ENCODE measurements at regions not wholly inside any gene's neighbourhood (a gene's known extent, or its start where the extent isn't known, plus 50 kb on each side); places are given as distances from the start of the nearest gene placed in this dataset.
"Not testable (repeated sequence)": the region's sequence is repeated elsewhere in the genome, so short reads cannot be mapped to it uniquely, and the experiment has no call there.

GRCh38 chr14:58954901-58955861 lies 233.3 kb upstream of the DAAM1 start:
- DNase-seq: no peak
- intact Hi-C loops (cut with DNase I): no loop called here
- ATAC-seq: peak; percentile 57 to 77

GRCh38 chr14:58961045-58961731 lies 227.3 kb upstream of the DAAM1 start:
- ATAC-seq (peak; percentile 31 to 71), DNase-seq (no peak)
- intact Hi-C loops (cut with DNase I): no loop called here

- intact Hi-C loops (cut with DNase I): no loop called here
- DNase-seq (no peak), ATAC-seq (no peak)
These were observed 224.4 kb upstream of the DAAM1 start for GRCh38 chr14:58963873-58964597.

GRCh38 chr14:58964598-58964928 lies 223.9 kb upstream of the DAAM1 start:
- ATAC-seq (no peak), DNase-seq (no peak)
- intact Hi-C loops (cut with DNase I): no loop called here

- ATAC-seq (no peak), DNase-seq (no peak)
- intact Hi-C loops (cut with DNase I): no loop called here
These were observed 222.9 kb upstream of the DAAM1 start for GRCh38 chr14:58965601-58966000.

- DNase-seq: no peak
- ATAC-seq: no peak
- intact Hi-C loops (cut with DNase I): no loop called here
These were observed 221.5 kb upstream of the DAAM1 start for GRCh38 chr14:58966997-58967396.

- DNase-seq: no peak
- intact Hi-C loops (cut with DNase I): no loop called here
- ATAC-seq: peak; percentile 49 to 55
These were observed 218.3 kb upstream of the DAAM1 start for GRCh38 chr14:58969951-58970751.

GRCh38 chr14:58972233-58973017 lies 216.0 kb upstream of the DAAM1 start:
- no peak for DNase-seq
- no peak for ATAC-seq
- intact Hi-C loops (cut with DNase I): no loop called here

GRCh38 chr14:58977366-58977765 lies 211.1 kb upstream of the DAAM1 start:
- peak in 1 of 2 donors; percentile 26 for ATAC-seq
- DNase-seq: no peak
- intact Hi-C loops (cut with DNase I): no loop called here

GRCh38 chr14:58978343-58978742 lies 210.1 kb upstream of the DAAM1 start:
- ATAC-seq (peak; percentile 91 to 95), DNase-seq (peak; percentile 52)
- intact Hi-C loops (cut with DNase I): no loop called here

- ATAC-seq: peak; percentile 43 to 51
- intact Hi-C loops (cut with DNase I): no loop called here
These were observed 209.1 kb upstream of the DAAM1 start for GRCh38 chr14:58979325-58979724.

GRCh38 chr14:58981840-58982239 lies 206.6 kb upstream of the DAAM1 start:
- intact Hi-C loops (cut with DNase I): no loop called here
- ATAC-seq (no peak), DNase-seq (no peak)

More at GRCh38 chr14:58979325-58979724, 209.1 kb upstream of the DAAM1 start:
- peak; percentile 23 for DNase-seq

GRCh38 chr14:58985786-58986185 lies 202.7 kb upstream of the DAAM1 start:
- intact Hi-C loops (cut with DNase I): no loop called here
- no peak for ATAC-seq

GRCh38 chr14:58987591-58987990 lies 200.9 kb upstream of the DAAM1 start:
- intact Hi-C loops (cut with DNase I): no loop called here
- DNase-seq (no peak), ATAC-seq (no peak)

More at GRCh38 chr14:58985786-58986185, 202.7 kb upstream of the DAAM1 start:
- DNase-seq: no peak

GRCh38 chr14:58992935-58993334 lies 195.5 kb upstream of the DAAM1 start:
- no peak for ATAC-seq
- intact Hi-C loops (cut with DNase I): no loop called here
- no peak for DNase-seq

- intact Hi-C loops (cut with DNase I): no loop called here
- ATAC-seq (no peak), DNase-seq (no peak)
These were observed 194.3 kb upstream of the DAAM1 start for GRCh38 chr14:58994130-58994529.

GRCh38 chr14:59004012-59004411 lies 184.5 kb upstream of the DAAM1 start:
- intact Hi-C loops (cut with DNase I): no loop called here
- ATAC-seq (no peak), DNase-seq (no peak)

- intact Hi-C loops (cut with DNase I); ATAC-seq; DNase-seq: not testable (repeated sequence)
These were observed 182.3 kb upstream of the DAAM1 start for GRCh38 chr14:59006179-59006578.

Data from left cardiac atrium (tissue), 4 donors.